ENCODE measurements at regions not wholly inside any gene's neighbourhood (a gene's known extent, or its start where the extent isn't known, plus 50 kb on each side); places are given as distances from the start of the nearest gene placed in this dataset.

- no peaks in the 10 kb centered on the region for H3K9me2 ChIP-seq (replicated peaks; ENCODE audit: insufficient read depth, low read length)
- no peak overlapping the region for H2AFZ ChIP-seq (ENCODE audit: low read length)
- H3K4me2 ChIP-seq (ENCODE audit: low read depth, low read length), result no peak overlapping the region
- no peaks in the 10 kb centered on the region for H3K4me1 ChIP-seq (ENCODE audit: low read length)
- H3K27ac ChIP-seq (ENCODE audit: low read length), result no peak overlapping the region
- no peak overlapping the region for H3K4me3 ChIP-seq (ENCODE audit: low read length)
- DNase-seq, result no peak
- TF ChIP-seq EZH2phosphoT487 (IDR thresholded peaks at IDR 0.05; ENCODE audit: low read length) (no peak), EZH2 (optimal IDR thresholded peaks at IDR 0.05; ENCODE audit: low read depth, low read length) (no peak), CTCF (IDR thresholded peaks at IDR 0.05; ENCODE audit: low read length) (no peak)
- H3K36me3 ChIP-seq (replicated peaks; ENCODE audit: insufficient read depth, low read length), result no peaks in the 10 kb centered on the region
- no peaks in the 10 kb centered on the region for H3K9me3 ChIP-seq (replicated peaks; ENCODE audit: insufficient read depth, low read length)
- no peaks in the 10 kb centered on the region for H3K79me2 ChIP-seq (ENCODE audit: low read length)
- H3F3A ChIP-seq (ENCODE audit: insufficient read depth, low read length), result no peaks in the 10 kb centered on the region
- no peak overlapping the region for H3K9ac ChIP-seq (ENCODE audit: low read length)
- H4K20me1 ChIP-seq (ENCODE audit: insufficient read depth, low read length), result no peaks in the 10 kb centered on the region
- no peaks in the 10 kb centered on the region for H3K27me3 ChIP-seq (replicated peaks; ENCODE audit: insufficient read depth, low read length)
Measured at GRCh38 chr18:55833543-55833942, 245.6 kb upstream of the TCF4 start.

- no peak overlapping the region for H3K4me2 ChIP-seq (ENCODE audit: low read depth, low read length)
- no peaks in the 10 kb centered on the region for H3F3A ChIP-seq (ENCODE audit: insufficient read depth, low read length)
- no peak overlapping the region for H3K4me3 ChIP-seq (ENCODE audit: low read length)
- H3K9me3 ChIP-seq (replicated peaks; ENCODE audit: insufficient read depth, low read length), result no peaks in the 10 kb centered on the region
- no peak overlapping the region for H2AFZ ChIP-seq (ENCODE audit: low read length)
- H3K4me1 ChIP-seq (ENCODE audit: low read length), result no peaks in the 10 kb centered on the region
- DNase-seq, result no peak
- no peaks in the 10 kb centered on the region for H4K20me1 ChIP-seq (ENCODE audit: insufficient read depth, low read length)
- H3K79me2 ChIP-seq (ENCODE audit: low read length), result no peaks in the 10 kb centered on the region
- H3K9ac ChIP-seq (ENCODE audit: low read length), result no peak overlapping the region
- no peak overlapping the region for H3K27ac ChIP-seq (ENCODE audit: low read length)
- H3K36me3 ChIP-seq (replicated peaks; ENCODE audit: insufficient read depth, low read length), result no peaks in the 10 kb centered on the region
- H3K9me2 ChIP-seq (replicated peaks; ENCODE audit: insufficient read depth, low read length), result no peaks in the 10 kb centered on the region
- H3K27me3 ChIP-seq (replicated peaks; ENCODE audit: insufficient read depth, low read length), result no peaks in the 10 kb centered on the region
- TF ChIP-seq CTCF (IDR thresholded peaks at IDR 0.05; ENCODE audit: low read length) (no peak), EZH2 (optimal IDR thresholded peaks at IDR 0.05; ENCODE audit: low read depth, low read length) (no peak), EZH2phosphoT487 (IDR thresholded peaks at IDR 0.05; ENCODE audit: low read length) (no peak)
Measured at GRCh38 chr18:55830544-55830943, 242.6 kb upstream of the TCF4 start.

GRCh38 chr18:55821219-55821618, 233.2 kb upstream of the TCF4 start:
- Histone ChIP-seq H3K4me3 (ENCODE audit: low read length) (no peak overlapping the region), H3K27me3 (replicated peaks; ENCODE audit: insufficient read depth, low read length) (no peaks in the 10 kb centered on the region), H3K9ac (ENCODE audit: low read length) (no peak overlapping the region), H3K36me3 (replicated peaks; ENCODE audit: insufficient read depth, low read length) (no peaks in the 10 kb centered on the region), H2AFZ (ENCODE audit: low read length) (no peak overlapping the region), H3F3A (ENCODE audit: insufficient read depth, low read length) (no peaks in the 10 kb centered on the region), H3K4me2 (ENCODE audit: low read depth, low read length) (no peak overlapping the region), H3K9me2 (replicated peaks; ENCODE audit: insufficient read depth, low read length) (no peaks in the 10 kb centered on the region), H3K79me2 (ENCODE audit: low read length) (no peaks in the 10 kb centered on the region), H3K4me1 (ENCODE audit: low read length) (no peaks in the 10 kb centered on the region), H3K27ac (ENCODE audit: low read length) (no peak overlapping the region), H4K20me1 (ENCODE audit: insufficient read depth, low read length) (no peaks in the 10 kb centered on the region), H3K9me3 (replicated peaks; ENCODE audit: insufficient read depth, low read length) (no peaks in the 10 kb centered on the region)
- DNase-seq, result no peak
- TF ChIP-seq CTCF (IDR thresholded peaks at IDR 0.05; ENCODE audit: low read length) (no peak), EZH2 (optimal IDR thresholded peaks at IDR 0.05; ENCODE audit: low read depth, low read length) (no peak), EZH2phosphoT487 (IDR thresholded peaks at IDR 0.05; ENCODE audit: low read length) (no peak)

Data from MM.1S (cell line).